Fibroblast of lung (primary cell): ENCODE measurements at regions not wholly inside any gene's neighbourhood (a gene's known extent, or its start where the extent isn't known, plus 50 kb on each side); places are given as distances from the start of the nearest gene placed in this dataset.

Experiments used
- CTCF ChIP-seq, 2 donors: IDR thresholded peaks in 1 of 2; conservative IDR thresholded peaks in 1 of 2; 1 replicate in 1 of 2; 2 replicates in 1 of 2; pipeline ENCODE4 v1.5.1; 2011 to 2012; ENCODE audit warnings: low read length in 2 of 2, control low read depth in 1 of 2, inconsistent platforms in 1 of 2, low read depth in 1 of 2, mild to moderate bottlenecking in 1 of 2
- EZH2 ChIP-seq: IDR thresholded peaks from 2 replicates; pipeline ENCODE4 v1.5.1; 2012; ENCODE audit warnings: low read length, control low read depth, mild to moderate bottlenecking; ENCODE audit errors: missing control alignments

GRCh38 chr4:184292465-184292867, 74.8 kb upstream of the ENPP6 start:
- TF ChIP-seq CTCF (conservative IDR thresholded peaks at IDR 0.05 in 1 of 2, IDR thresholded peaks at IDR 0.05 in 1 of 2; ENCODE audit: low read depth in 1 of 2, low read length in 2 of 2) (no peak), EZH2 (no peak)
